ENCODE measurements at regions not wholly inside any gene's neighbourhood (a gene's known extent, or its start where the extent isn't known, plus 50 kb on each side); places are given as distances from the start of the nearest gene placed in this dataset.

DNA sequence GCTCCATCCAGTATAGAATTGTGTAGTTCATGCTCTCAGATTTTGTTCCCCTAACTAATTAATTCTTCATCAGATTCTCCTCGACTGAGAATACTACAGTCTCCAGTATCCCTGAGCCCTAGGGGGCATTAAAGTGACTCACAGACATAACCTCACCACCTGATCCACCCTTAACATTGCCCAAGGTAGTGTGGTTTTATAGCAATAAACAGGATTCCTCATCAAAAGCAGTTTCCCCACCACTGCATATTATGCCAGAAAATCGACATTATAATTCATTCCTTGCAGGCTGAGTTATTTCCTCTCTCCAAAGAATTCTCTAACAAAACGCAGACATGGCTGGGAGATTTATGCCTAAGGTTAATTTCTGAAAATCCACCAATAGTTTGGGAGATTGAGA, 1402.5 kb upstream of the CELF2 start:
- Mint-ChIP-seq H3K36me3 (ENCODE audit: insufficient read depth, unreplicated experiment) (no peaks in the 10 kb centered on the region), H3K9me3 (ENCODE audit: unreplicated experiment) (no peaks in the 10 kb centered on the region), H3K4me1 (ENCODE audit: low read depth, unreplicated experiment) (no peaks in the 10 kb centered on the region), H3K27ac (ENCODE audit: unreplicated experiment) (no peak overlapping the region), H3K4me3 (ENCODE audit: unreplicated experiment) (no peak overlapping the region), H3K27me3 (ENCODE audit: insufficient read depth, unreplicated experiment) (no peaks in the 10 kb centered on the region)
- no peaks in the 10 kb centered on the region for H3K27me3 ChIP-seq (replicated peaks; ENCODE audit: control insufficient read depth, insufficient read depth, low read length)
- intact Hi-C loops (cut with micrococcal nuclease; ENCODE audit: unreplicated experiment): no loop called here
- POLR2A ChIA-PET: no interaction called here
- no TSS peak for BruUV-seq (replicated peaks)
- DNase-seq: no peak
- H3K9me3 ChIP-seq: no peaks in the 10 kb centered on the region
- TF ChIP-seq, protein P1, sequence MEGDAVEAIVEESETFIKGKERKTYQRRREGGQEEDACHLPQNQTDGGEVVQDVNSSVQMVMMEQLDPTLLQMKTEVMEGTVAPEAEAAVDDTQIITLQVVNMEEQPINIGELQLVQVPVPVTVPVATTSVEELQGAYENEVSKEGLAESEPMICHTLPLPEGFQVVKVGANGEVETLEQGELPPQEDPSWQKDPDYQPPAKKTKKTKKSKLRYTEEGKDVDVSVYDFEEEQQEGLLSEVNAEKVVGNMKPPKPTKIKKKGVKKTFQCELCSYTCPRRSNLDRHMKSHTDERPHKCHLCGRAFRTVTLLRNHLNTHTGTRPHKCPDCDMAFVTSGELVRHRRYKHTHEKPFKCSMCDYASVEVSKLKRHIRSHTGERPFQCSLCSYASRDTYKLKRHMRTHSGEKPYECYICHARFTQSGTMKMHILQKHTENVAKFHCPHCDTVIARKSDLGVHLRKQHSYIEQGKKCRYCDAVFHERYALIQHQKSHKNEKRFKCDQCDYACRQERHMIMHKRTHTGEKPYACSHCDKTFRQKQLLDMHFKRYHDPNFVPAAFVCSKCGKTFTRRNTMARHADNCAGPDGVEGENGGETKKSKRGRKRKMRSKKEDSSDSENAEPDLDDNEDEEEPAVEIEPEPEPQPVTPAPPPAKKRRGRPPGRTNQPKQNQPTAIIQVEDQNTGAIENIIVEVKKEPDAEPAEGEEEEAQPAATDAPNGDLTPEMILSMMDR (IDR thresholded peaks at IDR 0.05; ENCODE audit: insufficient read depth in 1 of 2, low read depth in 1 of 2, low read length in 1 of 2, severe bottlenecking in 1 of 2, unreplicated experiment in 1 of 2): no peak
- no peak overlapping the region for H3K4me3 ChIP-seq (ENCODE audit: low read depth, low read length)
- CTCF ChIA-PET: no interaction called here
- no peaks in the 10 kb centered on the region for H3K4me1 ChIP-seq
- no peaks in the 10 kb centered on the region for H3K36me3 ChIP-seq (ENCODE audit: control insufficient read depth, insufficient read depth, low read length)

DNA sequence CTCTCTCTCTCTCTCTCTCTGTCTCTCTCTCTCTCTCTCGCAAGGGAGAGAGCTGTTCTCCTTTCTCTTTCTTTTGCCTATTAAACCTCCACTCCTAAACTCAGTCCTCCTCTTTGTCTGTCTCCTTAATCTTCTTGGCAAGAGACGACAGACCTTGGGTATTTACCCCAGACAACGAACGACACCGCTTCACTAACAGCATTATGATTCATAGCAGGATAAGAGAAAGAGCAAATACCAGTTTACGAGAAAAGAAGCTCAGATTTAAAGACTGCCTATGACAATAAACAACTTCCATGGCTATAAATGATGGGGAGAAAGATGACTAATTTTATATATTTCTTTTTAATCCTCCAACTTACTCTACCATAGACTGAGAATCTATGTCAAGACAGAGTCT, 1396.5 kb upstream of the CELF2 start:
- ChIA-PET POLR2A (no interaction called here), CTCF (no interaction called here)
- H3K36me3 ChIP-seq (ENCODE audit: control insufficient read depth, insufficient read depth, low read length): no peaks in the 10 kb centered on the region
- intact Hi-C loops (cut with micrococcal nuclease; ENCODE audit: unreplicated experiment): no loop called here
- H3K36me3 Mint-ChIP-seq (ENCODE audit: insufficient read depth, unreplicated experiment): no peaks in the 10 kb centered on the region
- H3K27me3 ChIP-seq (replicated peaks; ENCODE audit: control insufficient read depth, insufficient read depth, low read length): no peaks in the 10 kb centered on the region
- H3K9me3 Mint-ChIP-seq (ENCODE audit: unreplicated experiment): peaks cover 9% of the 10 kb centered on the region
- DNase-seq: no peak
- H3K9me3 ChIP-seq: no peaks in the 10 kb centered on the region
- H3K27me3 Mint-ChIP-seq (ENCODE audit: insufficient read depth, unreplicated experiment): no peaks in the 10 kb centered on the region
- no peak overlapping the region for H3K27ac Mint-ChIP-seq (ENCODE audit: unreplicated experiment)
- no peaks in the 10 kb centered on the region for H3K4me1 Mint-ChIP-seq (ENCODE audit: low read depth, unreplicated experiment)
- H3K4me3 Mint-ChIP-seq (ENCODE audit: unreplicated experiment): no peak overlapping the region
- no peaks in the 10 kb centered on the region for H3K4me1 ChIP-seq
- TF ChIP-seq, protein P1 (IDR thresholded peaks at IDR 0.05; ENCODE audit: insufficient read depth in 1 of 2, low read depth in 1 of 2, low read length in 1 of 2, severe bottlenecking in 1 of 2, unreplicated experiment in 1 of 2): no peak
- H3K4me3 ChIP-seq (ENCODE audit: low read depth, low read length): no peak overlapping the region
- BruUV-seq (replicated peaks): no TSS peak

DNA sequence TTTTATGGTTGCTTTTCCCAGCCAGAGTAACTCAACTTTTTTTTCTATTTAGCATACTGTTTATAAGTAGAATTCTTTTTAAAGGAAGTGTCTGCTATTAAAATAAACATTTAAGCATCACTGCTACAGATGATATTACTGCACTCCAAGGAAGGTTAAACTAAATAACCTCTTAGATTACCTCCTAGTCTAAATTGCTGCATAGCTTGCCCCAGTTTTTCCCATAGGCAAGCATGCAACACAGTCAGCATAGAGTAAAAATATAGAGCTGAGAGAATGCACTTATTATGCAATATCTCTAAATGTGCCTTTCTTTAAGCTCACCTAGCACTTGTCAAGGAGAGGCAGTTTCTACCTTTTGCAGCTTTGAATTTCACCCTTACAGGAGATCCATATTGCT, 1392.4 kb upstream of the CELF2 start:
- CTCF ChIA-PET: interaction anchor here (0.5 kb wide), 1 partner anchor 22 kb away, joined by 4 read pairs; no protein-coding TSS in a partner anchor
- no peak for DNase-seq
- H3K27me3 Mint-ChIP-seq (ENCODE audit: insufficient read depth, unreplicated experiment): no peaks in the 10 kb centered on the region
- intact Hi-C loops (cut with micrococcal nuclease; ENCODE audit: unreplicated experiment): no loop called here
- H3K27ac Mint-ChIP-seq (ENCODE audit: unreplicated experiment): no peak overlapping the region
- no peaks in the 10 kb centered on the region for H3K36me3 ChIP-seq (ENCODE audit: control insufficient read depth, insufficient read depth, low read length)
- no peaks in the 10 kb centered on the region for H3K36me3 Mint-ChIP-seq (ENCODE audit: insufficient read depth, unreplicated experiment)
- peaks cover 9% of the 10 kb centered on the region for H3K9me3 Mint-ChIP-seq (ENCODE audit: unreplicated experiment)
- H3K4me3 Mint-ChIP-seq (ENCODE audit: unreplicated experiment): no peak overlapping the region
- TF ChIP-seq, protein P1 (IDR thresholded peaks at IDR 0.05; ENCODE audit: insufficient read depth in 1 of 2, low read depth in 1 of 2, low read length in 1 of 2, severe bottlenecking in 1 of 2, unreplicated experiment in 1 of 2): no peak
- no peaks in the 10 kb centered on the region for H3K4me1 ChIP-seq
- no peaks in the 10 kb centered on the region for H3K4me1 Mint-ChIP-seq (ENCODE audit: low read depth, unreplicated experiment)
- no peaks in the 10 kb centered on the region for H3K27me3 ChIP-seq (replicated peaks; ENCODE audit: control insufficient read depth, insufficient read depth, low read length)
- H3K4me3 ChIP-seq (ENCODE audit: low read depth, low read length): no peak overlapping the region
- H3K9me3 ChIP-seq: no peaks in the 10 kb centered on the region; the same call in 1 of the 2 replicates
- no TSS peak for BruUV-seq (replicated peaks)
- POLR2A ChIA-PET: no interaction called here
